HepG2 (cell line): ENCODE measurements at regions not wholly inside any gene's neighbourhood (a gene's known extent, or its start where the extent isn't known, plus 50 kb on each side); places are given as distances from the start of the nearest gene placed in this dataset.

Source experiments
- ATAC-seq: fragments of 200-7000 bp; cut with Tn5 transposase; 3 replicates; pipeline ENCODE4 v1.9.1; 2020; ENCODE audit warnings: mild to moderate bottlenecking, moderate library complexity
- BruUV-seq: library from RNA; stranded (reverse); fragments of 400-500 nt; replicated peaks from 2 replicates; lab custom pipeline; 2021; lab: Mats Ljungman, UMichigan
- CTCF ChIA-PET: fragments of 300-600 bp; formaldehyde crosslinking; extraction: SDS; loops from one replicate; lab custom pipeline; 2021; ENCODE audit warnings: low total read pairs, inconsistent platforms, low intra/inter-chr PET ratio; lab: Yijun Ruan, JAX
- POLR2A ChIA-PET: fragments of 350-600 bp; sonication (Branson Sonifier 250); formaldehyde crosslinking; loops from one replicate; lab custom pipeline; 2020; ENCODE audit warnings: antibody characterized with exemption, inconsistent platforms; lab: Yijun Ruan, JAX
- DNase-seq: peaks from one replicate; pipeline ENCODE4 v3.0.0-alpha.2; 2015; ENCODE audit warnings: low spot score
- FAIRE-seq: peaks from 3 replicates; lab custom pipeline; 2011; peaks lifted over from hg19 to GRCh38; lab: Jason Lieb, UNC
- H2AFZ ChIP-seq: one replicate; pipeline ENCODE4 v1.6.1; 2011; ENCODE audit warnings: low read length, inconsistent platforms
- H3K27ac ChIP-seq: fragments of 300-600 bp; 3 replicates; pipeline ENCODE4 v1.8.0; 2011; ENCODE audit warnings: mixed run types, mild to moderate bottlenecking, mixed read lengths, low read length, inconsistent platforms; ENCODE audit not compliant: insufficient read depth; ENCODE audit errors: extremely low read length
- H3K27me3 ChIP-seq, 2 experiments: fragments of 200-600 bp in 1 of 2; 2 replicates in 1 of 2; 3 replicates in 1 of 2; pipeline versions ENCODE4 v1.6.0 to v1.8.0; 2011; ENCODE audit warnings: low read length in 2 of 2, mild to moderate bottlenecking in 2 of 2, moderate library complexity in 2 of 2, inconsistent platforms in 1 of 2; ENCODE audit not compliant: insufficient read depth in 2 of 2, control insufficient read depth in 1 of 2
- H3K36me3 ChIP-seq, 2 experiments: fragments of 200-600 bp in 1 of 2; replicated peaks in 1 of 2; 2 replicates in 1 of 2; 3 replicates in 1 of 2; pipeline versions ENCODE4 v1.5.1 to v1.8.0; 2011; ENCODE audit warnings: low read length in 2 of 2, inconsistent platforms in 1 of 2; ENCODE audit not compliant: insufficient read depth in 2 of 2, control insufficient read depth in 1 of 2
- H3K4me1 ChIP-seq: 2 replicates; pipeline ENCODE4 v1.5.1; 2012; ENCODE audit warnings: low read length, inconsistent platforms; ENCODE audit not compliant: insufficient read depth
- H3K4me2 ChIP-seq: 2 replicates; pipeline ENCODE4 v1.6.0; 2011; ENCODE audit warnings: low read depth, low read length, inconsistent platforms
- H3K4me3 ChIP-seq, 3 experiments: fragments of 200-600 bp in 1 of 3; sonication (generic), shearing (Covaris generic) in 1 of 3; replicated peaks in 1 of 3; 2 replicates each; pipeline ENCODE4 v1.5.1; 2011 to 2016; ENCODE audit warnings: low read length in 3 of 3, inconsistent platforms in 2 of 3, low read depth in 2 of 3, mild to moderate bottlenecking in 2 of 3, control low read depth in 1 of 3, mixed read lengths in 1 of 3; ENCODE audit not compliant: insufficient read depth in 1 of 3
- H3K79me2 ChIP-seq: one replicate; pipeline ENCODE4 v1.6.1; 2011; ENCODE audit warnings: low read length, inconsistent platforms; ENCODE audit not compliant: insufficient read depth
- H3K9ac ChIP-seq: 2 replicates; pipeline ENCODE4 v1.6.0; 2011; ENCODE audit warnings: mild to moderate bottlenecking, low read depth, low read length, inconsistent platforms; ENCODE audit not compliant: insufficient read depth
- H3K9me3 ChIP-seq: 2 replicates; pipeline ENCODE4 v1.5.1; 2012; ENCODE audit warnings: mild to moderate bottlenecking, low read length
- H4K20me1 ChIP-seq: 2 replicates; pipeline ENCODE4 v1.6.0; 2011; ENCODE audit warnings: inconsistent platforms, mild to moderate bottlenecking, low read length, moderate library complexity; ENCODE audit not compliant: insufficient read depth
- ARNT ChIP-seq: fragments of 450-650 bp; IDR thresholded peaks from 2 replicates; pipeline ENCODE4 v1.6.1; 2017
- BRD4 ChIP-seq: sonication (generic); formaldehyde crosslinking; IDR thresholded peaks from 2 replicates; pipeline ENCODE4 v1.4.0; 2020; ENCODE audit warnings: missing genetic modification reagents
- KDM5A ChIP-seq: fragments of 200-600 bp; sonication (generic); IDR thresholded peaks from 2 replicates; pipeline ENCODE4 v1.7.0; 2018; ENCODE audit warnings: antibody characterized with exemption, mild to moderate bottlenecking, low read length, borderline replicate concordance
- KLF16 ChIP-seq, 2 experiments: sonication (generic) in 1 of 2; formaldehyde crosslinking in 1 of 2; IDR thresholded peaks; 2 replicates each; pipeline versions ENCODE4 v1.6.1 to v1.8.0; 2016 to 2023; ENCODE audit warnings: missing genetic modification reagents in 2 of 2, missing compliant biosample characterization in 1 of 2
- MAF1 ChIP-seq: sonication (generic); formaldehyde crosslinking; IDR thresholded peaks from 2 replicates; pipeline ENCODE4 v1.5.0; 2020; ENCODE audit warnings: missing genetic modification reagents, borderline replicate concordance
- MED1 ChIP-seq: sonication (generic); formaldehyde crosslinking; IDR thresholded peaks from 2 replicates; pipeline ENCODE4 v1.4.0; 2020; ENCODE audit warnings: missing genetic modification reagents
- NR2F1 ChIP-seq, 2 experiments: fragments of 450-650 bp in 1 of 2; formaldehyde crosslinking in 1 of 2; IDR thresholded peaks; 2 replicates each; pipeline versions ENCODE4 v1.5.0 to v1.6.1; 2016 to 2020; ENCODE audit warnings: mild to moderate bottlenecking in 1 of 2, missing compliant biosample characterization in 1 of 2, missing genetic modification reagents in 1 of 2, moderate library complexity in 1 of 2
- ONECUT2 ChIP-seq: sonication (generic); formaldehyde crosslinking; IDR thresholded peaks from 2 replicates; pipeline ENCODE4 v1.4.0; 2020; ENCODE audit warnings: missing genetic modification reagents
- RARA ChIP-seq: IDR thresholded peaks from 2 replicates; pipeline ENCODE4 v1.6.1; 2016; ENCODE audit warnings: missing genetic modification reagents, missing compliant biosample characterization
- THAP11 ChIP-seq: IDR thresholded peaks from 2 replicates; pipeline ENCODE4 v1.6.1; 2016; ENCODE audit warnings: missing biosample characterization, missing genetic modification reagents
- ZNF205 ChIP-seq: IDR thresholded peaks from 2 replicates; pipeline ENCODE4 v1.6.1; 2018; ENCODE audit warnings: missing biosample characterization, missing genetic modification reagents
- ZNF224 ChIP-seq: sonication (generic); formaldehyde crosslinking; IDR thresholded peaks from 2 replicates; pipeline ENCODE4 v1.5.0; 2020; ENCODE audit warnings: mild to moderate bottlenecking, missing genetic modification reagents
- ZNF253 ChIP-seq: sonication (generic); formaldehyde crosslinking; IDR thresholded peaks from 2 replicates; pipeline ENCODE4 v1.8.0; 2022; ENCODE audit warnings: mild to moderate bottlenecking, missing genetic modification reagents, borderline replicate concordance
- ZNF678 ChIP-seq: sonication (generic); formaldehyde crosslinking; IDR thresholded peaks from 2 replicates; pipeline ENCODE4 v1.4.0; 2020; ENCODE audit warnings: mild to moderate bottlenecking, missing genetic modification reagents
- ZNF713 ChIP-seq: sonication (generic); formaldehyde crosslinking; IDR thresholded peaks from 2 replicates; pipeline ENCODE4 v1.4.0; 2020; ENCODE audit warnings: mild to moderate bottlenecking, missing genetic modification reagents
- ZSCAN20 ChIP-seq: sonication (generic); formaldehyde crosslinking; IDR thresholded peaks from 2 replicates; pipeline ENCODE4 v1.4.0; 2020; ENCODE audit warnings: missing genetic modification reagents, mild to moderate bottlenecking, borderline replicate concordance
- ZSCAN31 ChIP-seq: sonication (generic); formaldehyde crosslinking; IDR thresholded peaks from 2 replicates; pipeline ENCODE4 v1.5.0; 2020; ENCODE audit warnings: low read depth, mild to moderate bottlenecking, missing genetic modification reagents
- in situ Hi-C: cut with HindIII; loops from 2 replicates; pipeline ENCODE4 v1.10.0; 2017; ENCODE audit warnings: low pct_unique_long_range_greater_than_20kb; ENCODE audit not compliant: extremely low pct_ligation_motif_present
- intact Hi-C: fragments of 100-400 bp; cut with micrococcal nuclease; formaldehyde crosslinking; loops from one replicate; pipeline ENCODE4 v1.10.0; 2022; ENCODE audit not compliant: unreplicated experiment
- TF ChIP-seq, protein P1 (sequence below): sonication (generic); formaldehyde crosslinking; IDR thresholded peaks from 2 replicates; pipeline ENCODE4 v1.5.0; 2020; ENCODE audit warnings: missing genetic modification reagents
- TF ChIP-seq, protein P2 (sequence below): sonication (generic); formaldehyde crosslinking; IDR thresholded peaks from 2 replicates; pipeline ENCODE4 v1.4.0; 2020; ENCODE audit warnings: missing genetic modification reagents

DNA sequence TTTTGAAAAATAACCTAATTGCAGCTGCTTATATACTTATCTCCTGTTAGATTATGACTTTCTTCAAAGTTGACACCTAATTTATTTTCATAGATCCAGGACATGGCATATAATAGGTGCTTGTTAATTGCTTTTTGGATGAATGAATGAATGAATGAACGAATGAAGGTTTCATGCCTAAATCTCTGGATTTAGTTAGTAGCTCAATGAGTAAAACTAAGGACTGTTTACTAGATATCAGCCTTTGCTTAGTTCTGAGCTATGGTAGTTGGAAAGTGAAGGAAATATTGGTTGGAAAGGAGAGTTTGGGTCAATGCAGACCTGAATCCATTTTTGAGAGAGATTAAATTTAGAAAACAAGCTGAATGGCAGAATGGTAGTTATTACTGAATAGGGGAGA lies 160.4 kb upstream of the SGO1 start (continued):
- TF ChIP-seq, protein P1, sequence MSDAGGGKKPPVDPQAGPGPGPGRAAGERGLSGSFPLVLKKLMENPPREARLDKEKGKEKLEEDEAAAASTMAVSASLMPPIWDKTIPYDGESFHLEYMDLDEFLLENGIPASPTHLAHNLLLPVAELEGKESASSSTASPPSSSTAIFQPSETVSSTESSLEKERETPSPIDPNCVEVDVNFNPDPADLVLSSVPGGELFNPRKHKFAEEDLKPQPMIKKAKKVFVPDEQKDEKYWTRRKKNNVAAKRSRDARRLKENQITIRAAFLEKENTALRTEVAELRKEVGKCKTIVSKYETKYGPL (CRISPR knock-in tag) = no peak
- TF ChIP-seq MED1 (no peak), ZNF253 (CRISPR knock-in tag) (no peak), ZNF205 (CRISPR knock-in tag) (no peak)

DNA sequence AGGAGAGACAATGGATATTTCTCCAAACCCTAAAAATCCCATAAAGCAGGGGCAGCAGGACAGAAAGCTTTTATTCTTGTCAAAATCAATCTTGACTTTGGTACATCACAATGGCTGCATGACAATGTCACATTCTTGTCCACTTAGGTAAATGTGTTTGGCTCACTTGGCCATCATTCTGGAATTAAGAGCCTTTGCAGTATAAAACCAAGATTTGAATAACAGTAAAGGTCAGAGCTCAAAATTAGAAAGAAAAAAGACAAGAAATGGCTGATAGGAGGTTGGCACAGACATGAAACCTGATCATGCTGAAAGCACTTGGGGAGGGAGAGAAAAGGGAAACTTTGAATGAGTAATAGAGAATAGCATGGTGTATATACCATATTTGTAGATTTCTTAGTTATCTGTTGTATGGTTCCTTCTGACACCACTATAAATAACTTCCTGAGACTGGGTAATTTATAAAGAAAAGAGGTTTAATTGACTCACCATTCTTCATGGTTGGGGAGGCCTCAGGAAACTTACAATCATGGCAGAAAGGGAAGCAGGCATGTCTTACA lies 158.5 kb upstream of the SGO1 start:
- H3K27ac ChIP-seq = no peak overlapping the region
- ATAC-seq = no peak
- in situ Hi-C loops (no loop called here), intact Hi-C loops (no loop called here)
- FAIRE-seq = no peak
- H4K20me1 ChIP-seq = no peaks in the 10 kb centered on the region
- CTCF ChIA-PET = no interaction called here
- no peaks in the 10 kb centered on the region for H3K27me3 ChIP-seq
- no peaks in the 10 kb centered on the region for H3K4me1 ChIP-seq
- H3K79me2 ChIP-seq = no peaks in the 10 kb centered on the region
- H3K9ac ChIP-seq = no peak overlapping the region
- no peak for DNase-seq
- H3K36me3 ChIP-seq = no peaks in the 10 kb centered on the region
- no peaks in the 10 kb centered on the region for H3K9me3 ChIP-seq
- POLR2A ChIA-PET = no interaction called here
- H3K4me2 ChIP-seq = no peak overlapping the region
- no peak overlapping the region for H3K4me3 ChIP-seq
- no TSS peak for BruUV-seq
- H2AFZ ChIP-seq = no peak overlapping the region
- TF ChIP-seq ONECUT2 (CRISPR knock-in tag) = no peak
- TF ChIP-seq BRD4 (CRISPR knock-in tag) = no peak
- TF ChIP-seq THAP11 (CRISPR knock-in tag) = no peak
- no peak for TF ChIP-seq ZNF224 (CRISPR knock-in tag)
- no peak for TF ChIP-seq RARA (CRISPR knock-in tag)
- TF ChIP-seq ZSCAN31 (CRISPR knock-in tag) = no peak
- no peak for TF ChIP-seq ZNF678 (CRISPR knock-in tag)
- TF ChIP-seq ARNT = no peak
- TF ChIP-seq ZNF713 (CRISPR knock-in tag) = no peak
- no peak for TF ChIP-seq ZSCAN20 (CRISPR knock-in tag)
- TF ChIP-seq, protein P2, sequence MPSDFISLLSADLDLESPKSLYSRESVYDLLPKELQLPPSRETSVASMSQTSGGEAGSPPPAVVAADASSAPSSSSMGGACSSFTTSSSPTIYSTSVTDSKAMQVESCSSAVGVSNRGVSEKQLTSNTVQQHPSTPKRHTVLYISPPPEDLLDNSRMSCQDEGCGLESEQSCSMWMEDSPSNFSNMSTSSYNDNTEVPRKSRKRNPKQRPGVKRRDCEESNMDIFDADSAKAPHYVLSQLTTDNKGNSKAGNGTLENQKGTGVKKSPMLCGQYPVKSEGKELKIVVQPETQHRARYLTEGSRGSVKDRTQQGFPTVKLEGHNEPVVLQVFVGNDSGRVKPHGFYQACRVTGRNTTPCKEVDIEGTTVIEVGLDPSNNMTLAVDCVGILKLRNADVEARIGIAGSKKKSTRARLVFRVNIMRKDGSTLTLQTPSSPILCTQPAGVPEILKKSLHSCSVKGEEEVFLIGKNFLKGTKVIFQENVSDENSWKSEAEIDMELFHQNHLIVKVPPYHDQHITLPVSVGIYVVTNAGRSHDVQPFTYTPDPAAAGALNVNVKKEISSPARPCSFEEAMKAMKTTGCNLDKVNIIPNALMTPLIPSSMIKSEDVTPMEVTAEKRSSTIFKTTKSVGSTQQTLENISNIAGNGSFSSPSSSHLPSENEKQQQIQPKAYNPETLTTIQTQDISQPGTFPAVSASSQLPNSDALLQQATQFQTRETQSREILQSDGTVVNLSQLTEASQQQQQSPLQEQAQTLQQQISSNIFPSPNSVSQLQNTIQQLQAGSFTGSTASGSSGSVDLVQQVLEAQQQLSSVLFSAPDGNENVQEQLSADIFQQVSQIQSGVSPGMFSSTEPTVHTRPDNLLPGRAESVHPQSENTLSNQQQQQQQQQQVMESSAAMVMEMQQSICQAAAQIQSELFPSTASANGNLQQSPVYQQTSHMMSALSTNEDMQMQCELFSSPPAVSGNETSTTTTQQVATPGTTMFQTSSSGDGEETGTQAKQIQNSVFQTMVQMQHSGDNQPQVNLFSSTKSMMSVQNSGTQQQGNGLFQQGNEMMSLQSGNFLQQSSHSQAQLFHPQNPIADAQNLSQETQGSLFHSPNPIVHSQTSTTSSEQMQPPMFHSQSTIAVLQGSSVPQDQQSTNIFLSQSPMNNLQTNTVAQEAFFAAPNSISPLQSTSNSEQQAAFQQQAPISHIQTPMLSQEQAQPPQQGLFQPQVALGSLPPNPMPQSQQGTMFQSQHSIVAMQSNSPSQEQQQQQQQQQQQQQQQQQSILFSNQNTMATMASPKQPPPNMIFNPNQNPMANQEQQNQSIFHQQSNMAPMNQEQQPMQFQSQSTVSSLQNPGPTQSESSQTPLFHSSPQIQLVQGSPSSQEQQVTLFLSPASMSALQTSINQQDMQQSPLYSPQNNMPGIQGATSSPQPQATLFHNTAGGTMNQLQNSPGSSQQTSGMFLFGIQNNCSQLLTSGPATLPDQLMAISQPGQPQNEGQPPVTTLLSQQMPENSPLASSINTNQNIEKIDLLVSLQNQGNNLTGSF = no peak
- TF ChIP-seq MAF1 = no peak
- TF ChIP-seq KLF16 (CRISPR knock-in tag; IDR thresholded peaks at IDR 0.05) = no peak
- no peak for TF ChIP-seq NR2F1 (CRISPR knock-in tag; IDR thresholded peaks at IDR 0.05)
- no peak for TF ChIP-seq KDM5A
